Body of pancreas (tissue), 4 donors: ENCODE measurements at regions not wholly inside any gene's neighbourhood (a gene's known extent, or its start where the extent isn't known, plus 50 kb on each side); places are given as distances from the start of the nearest gene placed in this dataset.

Source experiments
- ATAC-seq: fragments of 150-250 bp; one replicate; pipeline ENCODE4 v1.9.1; 2016
- DNase-seq, 4 donors: peaks; one replicate each; pipeline ENCODE4 v3.0.0-alpha.2; 2019
- H3K27ac ChIP-seq, 4 donors: fragments of 200-600 bp; sonication (generic); 1 replicate in 3 of 4; 2 replicates in 1 of 4; pipeline versions ENCODE4 v1.5.1 to v1.6.1; 2016 to 2019; ENCODE audit warnings: mild to moderate bottlenecking in 1 of 4, mixed read lengths in 1 of 4, moderate library complexity in 1 of 4
- H3K27me3 ChIP-seq, 2 donors: fragments of 200-600 bp; sonication (generic); one replicate each; pipeline ENCODE4 v1.6.0; 2016; ENCODE audit warnings: mild to moderate bottlenecking in 1 of 2
- H3K36me3 ChIP-seq, 2 donors: fragments of 200-600 bp; sonication (generic); replicated peaks in 1 of 2; 2 replicates each; pipeline ENCODE4 v1.5.1; 2016; ENCODE audit warnings: low read depth in 2 of 2; ENCODE audit not compliant: insufficient read depth in 1 of 2
- H3K4me1 ChIP-seq: fragments of 200-600 bp; sonication (generic); one replicate; pipeline ENCODE4 v1.6.0; 2016
- H3K4me3 ChIP-seq, 2 donors: fragments of 200-600 bp; sonication (generic); 1 replicate in 1 of 2; 2 replicates in 1 of 2; pipeline ENCODE4 v1.5.1; 2016 to 2019
- H3K9me3 ChIP-seq, 3 donors: fragments of 200-600 bp; sonication (generic); 1 replicate in 2 of 3; 2 replicates in 1 of 3; pipeline ENCODE4 v1.5.1; 2016
- POLR2A ChIP-seq, 3 donors: fragments of 450-650 bp; IDR thresholded peaks; one replicate each; pipeline ENCODE4 v1.6.1; 2016; ENCODE audit warnings: antibody characterized with exemption in 3 of 3, mild to moderate bottlenecking in 2 of 3
- WGBS, 2 donors: methylation state at CpG; one replicate each; pipeline ENCODE4 v1.1.5; 2017; 5-methylcytosine and 5-hydroxymethylcytosine counted together
- intact Hi-C: fragments of 100-400 bp; cut with DNase I; formaldehyde crosslinking; loops from one replicate; pipeline ENCODE4 v1.15.1; 2023
- TF ChIP-seq, protein P1 (sequence below), 7 experiments: fragments of 450-650 bp in 4 of 7; fragments of 200-600 bp in 3 of 7; sonication (generic) in 3 of 7; IDR thresholded peaks; one replicate each; pipeline ENCODE4 v1.5.1; 2016 to 2019; ENCODE audit warnings: antibody characterized with exemption in 7 of 7

DNA sequence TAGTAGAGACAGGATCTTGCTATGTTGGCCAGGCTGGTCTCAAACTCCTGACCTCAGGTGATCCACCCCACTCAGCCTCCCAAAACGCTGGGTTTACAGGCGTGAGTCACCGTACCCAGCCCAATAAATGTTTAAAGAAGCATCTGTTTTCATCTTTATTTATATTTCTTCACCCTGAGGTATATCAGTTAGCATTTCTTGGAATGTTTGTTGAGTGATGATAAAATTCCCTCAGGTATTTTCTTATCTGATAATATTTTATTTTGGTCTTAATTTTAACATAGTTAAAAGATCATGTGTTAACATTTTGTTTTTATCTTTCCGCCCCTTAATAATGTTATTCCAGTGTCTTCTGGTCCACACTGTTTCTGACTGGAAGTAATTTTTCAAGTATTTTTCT is 839.6 kb upstream of the CDH10 start:
- H3K4me1 ChIP-seq, result no peaks in the 10 kb centered on the region
- DNase-seq (no peak), ATAC-seq (no peak)
- no peaks in the 10 kb centered on the region for H3K27me3 ChIP-seq
- no peak overlapping the region for H3K4me3 ChIP-seq
- 68 to 76% methylated on average over 4 of the region's 4 CpGs for WGBS, 2 donors
- no peak overlapping the region for H3K27ac ChIP-seq
- no peaks in the 10 kb centered on the region for H3K9me3 ChIP-seq
- no peaks in the 10 kb centered on the region for H3K36me3 ChIP-seq
- no peak for TF ChIP-seq POLR2A (IDR thresholded peaks at IDR 0.05)
- intact Hi-C loops, result no loop called here

DNA sequence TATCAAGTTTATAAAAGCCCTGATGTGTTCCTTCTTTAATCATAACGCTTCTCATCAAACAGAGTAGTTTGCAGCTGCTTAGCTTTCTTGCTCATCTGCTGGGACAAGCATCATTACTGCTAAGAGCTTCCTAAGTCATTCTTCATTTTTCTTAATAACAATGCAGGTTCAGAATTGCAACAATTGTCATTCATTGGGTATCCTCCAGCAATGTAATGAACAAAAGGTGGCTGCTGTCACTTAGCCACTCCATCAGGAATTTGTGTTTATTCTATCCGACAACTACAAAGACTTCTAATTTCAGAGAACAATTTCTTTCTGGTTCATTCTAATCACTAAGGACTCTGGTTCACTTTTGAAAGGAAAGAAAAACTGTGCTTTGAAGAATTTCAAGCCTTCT is 836.7 kb upstream of the CDH10 start:
- Histone ChIP-seq H3K36me3 (no peaks in the 10 kb centered on the region), H3K4me3 (no peak overlapping the region), H3K4me1 (no peaks in the 10 kb centered on the region), H3K9me3 (no peaks in the 10 kb centered on the region), H3K27ac (no peak overlapping the region), H3K27me3 (no peaks in the 10 kb centered on the region)
- TF ChIP-seq POLR2A (IDR thresholded peaks at IDR 0.05), result no peak
- TF ChIP-seq, protein P1, sequence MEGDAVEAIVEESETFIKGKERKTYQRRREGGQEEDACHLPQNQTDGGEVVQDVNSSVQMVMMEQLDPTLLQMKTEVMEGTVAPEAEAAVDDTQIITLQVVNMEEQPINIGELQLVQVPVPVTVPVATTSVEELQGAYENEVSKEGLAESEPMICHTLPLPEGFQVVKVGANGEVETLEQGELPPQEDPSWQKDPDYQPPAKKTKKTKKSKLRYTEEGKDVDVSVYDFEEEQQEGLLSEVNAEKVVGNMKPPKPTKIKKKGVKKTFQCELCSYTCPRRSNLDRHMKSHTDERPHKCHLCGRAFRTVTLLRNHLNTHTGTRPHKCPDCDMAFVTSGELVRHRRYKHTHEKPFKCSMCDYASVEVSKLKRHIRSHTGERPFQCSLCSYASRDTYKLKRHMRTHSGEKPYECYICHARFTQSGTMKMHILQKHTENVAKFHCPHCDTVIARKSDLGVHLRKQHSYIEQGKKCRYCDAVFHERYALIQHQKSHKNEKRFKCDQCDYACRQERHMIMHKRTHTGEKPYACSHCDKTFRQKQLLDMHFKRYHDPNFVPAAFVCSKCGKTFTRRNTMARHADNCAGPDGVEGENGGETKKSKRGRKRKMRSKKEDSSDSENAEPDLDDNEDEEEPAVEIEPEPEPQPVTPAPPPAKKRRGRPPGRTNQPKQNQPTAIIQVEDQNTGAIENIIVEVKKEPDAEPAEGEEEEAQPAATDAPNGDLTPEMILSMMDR (IDR thresholded peaks at IDR 0.05), result no peak
- intact Hi-C loops, result no loop called here
- 27 to 31% methylated on average over 2 of the region's 2 CpGs for WGBS, 2 donors
- DNase-seq (no peak), ATAC-seq (no peak)

DNA sequence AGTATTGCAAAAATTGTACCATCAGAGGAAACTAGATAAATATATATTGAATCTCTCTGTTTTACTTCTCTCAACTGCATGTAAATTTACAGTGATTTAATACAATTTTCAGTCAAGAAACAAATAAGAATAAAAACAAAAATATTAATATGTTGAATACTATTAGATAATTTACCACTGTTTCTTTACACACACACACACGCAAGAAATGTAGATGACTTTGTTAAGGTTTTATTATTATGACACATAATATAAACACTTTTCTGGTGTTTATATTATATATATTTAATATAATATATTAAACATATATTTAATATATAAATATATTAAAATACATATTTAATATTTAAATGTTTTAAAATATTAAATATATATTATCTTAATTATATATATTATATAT is 814.3 kb upstream of the CDH10 start:
- intact Hi-C loops, result no loop called here
- H3K27me3 ChIP-seq, result no peaks in the 10 kb centered on the region
- WGBS, 2 donors, result 76 to 87% methylated on average over 1 of the region's 1 CpG
- no peaks in the 10 kb centered on the region for H3K4me1 ChIP-seq
- ATAC-seq, result no peak
- TF ChIP-seq, protein P1 (IDR thresholded peaks at IDR 0.05), result no peak
- TF ChIP-seq POLR2A (IDR thresholded peaks at IDR 0.05), result no peak
- no peaks in the 10 kb centered on the region for H3K36me3 ChIP-seq
- H3K9me3 ChIP-seq, result no peaks in the 10 kb centered on the region
- no peak overlapping the region for H3K27ac ChIP-seq
- H3K4me3 ChIP-seq, result no peak overlapping the region
- no peak for DNase-seq

DNA sequence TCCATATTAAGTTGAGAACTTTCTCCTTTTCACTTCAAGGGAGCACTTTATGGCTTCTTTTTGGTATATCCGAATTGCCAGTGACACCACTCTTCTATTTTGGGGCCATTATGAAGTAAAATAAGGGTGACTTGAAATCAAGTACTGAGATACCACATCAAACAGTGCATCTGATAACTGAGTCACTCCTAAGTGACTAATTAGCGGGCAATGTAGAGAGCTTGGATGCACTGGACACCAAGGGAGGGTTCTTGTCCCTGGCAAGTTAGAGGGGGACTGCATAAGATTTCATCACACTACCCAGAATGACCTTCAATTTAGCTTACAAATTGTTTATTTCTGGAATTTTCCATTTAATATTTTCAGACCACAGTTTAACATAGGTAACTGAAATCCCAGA is 813.9 kb upstream of the CDH10 start:
- no peaks in the 10 kb centered on the region for H3K4me1 ChIP-seq
- no peak overlapping the region for H3K4me3 ChIP-seq
- no peaks in the 10 kb centered on the region for H3K9me3 ChIP-seq
- H3K27ac ChIP-seq, result no peak overlapping the region
- ATAC-seq (no peak), DNase-seq (no peak)
- TF ChIP-seq, protein P1 (IDR thresholded peaks at IDR 0.05), result no peak
- no peak for TF ChIP-seq POLR2A (IDR thresholded peaks at IDR 0.05)
- WGBS, 2 donors, result 63 to 72% methylated on average over 2 of the region's 2 CpGs
- no peaks in the 10 kb centered on the region for H3K27me3 ChIP-seq
- no peaks in the 10 kb centered on the region for H3K36me3 ChIP-seq
- intact Hi-C loops, result no loop called here

DNA sequence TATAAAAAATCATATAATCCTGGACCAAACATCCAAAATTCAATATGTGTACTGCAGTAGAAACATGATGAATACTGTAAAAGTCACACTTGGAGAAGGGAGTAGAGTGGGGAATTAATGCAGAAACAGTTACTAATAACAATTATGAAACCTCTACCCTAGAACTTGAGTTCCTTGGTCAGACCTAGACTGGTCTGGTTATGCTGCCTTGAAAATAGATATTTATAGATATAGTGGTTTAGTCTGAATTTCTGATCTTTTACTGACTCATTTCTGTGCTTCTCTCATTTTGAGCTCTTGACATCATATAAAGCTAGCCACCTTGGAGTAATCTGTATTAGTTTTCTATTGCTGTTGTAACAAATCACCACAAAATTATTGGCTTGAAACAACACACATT is 808.7 kb upstream of the CDH10 start:
- Histone ChIP-seq H3K4me3 (no peak overlapping the region), H3K4me1 (no peaks in the 10 kb centered on the region), H3K9me3 (no peaks in the 10 kb centered on the region), H3K27me3 (no peaks in the 10 kb centered on the region), H3K27ac (no peak overlapping the region), H3K36me3 (no peaks in the 10 kb centered on the region)
- intact Hi-C loops, result no loop called here
- ATAC-seq (no peak), DNase-seq (no peak)
- no peak for TF ChIP-seq POLR2A (IDR thresholded peaks at IDR 0.05)
- TF ChIP-seq, protein P1 (IDR thresholded peaks at IDR 0.05), result no peak
